Tibial nerve (tissue), 4 donors: ENCODE measurements at regions not wholly inside any gene's neighbourhood (a gene's known extent, or its start where the extent isn't known, plus 50 kb on each side); places are given as distances from the start of the nearest gene placed in this dataset.

Experiments used
- DNase-seq, 2 donors: peaks; one replicate each; pipeline ENCODE4 v3.0.0-alpha.2; 2019; ENCODE audit warnings: low spot score in 2 of 2
- H3K27ac ChIP-seq, 4 donors: fragments of 200-600 bp; sonication (generic) in 3 of 4; one replicate each; pipeline ENCODE4 v1.5.1; 2017 to 2019; ENCODE audit warnings: mild to moderate bottlenecking in 1 of 4
- H3K27me3 ChIP-seq, 2 donors: fragments of 200-600 bp; sonication (generic) in 1 of 2; one replicate each; pipeline versions ENCODE4 v1.5.1 to v1.6.0; 2017 to 2019
- H3K36me3 ChIP-seq, 3 donors: fragments of 200-600 bp; sonication (generic); one replicate each; pipeline ENCODE4 v1.5.1; 2018 to 2019
- H3K4me1 ChIP-seq, 4 donors: fragments of 200-600 bp; sonication (generic) in 3 of 4; one replicate each; pipeline ENCODE4 v1.5.1; 2017 to 2019
- H3K4me3 ChIP-seq, 4 donors: fragments of 200-600 bp; sonication (generic) in 3 of 4; one replicate each; pipeline ENCODE4 v1.5.1; 2017 to 2019; ENCODE audit warnings: mild to moderate bottlenecking in 1 of 4, moderate library complexity in 1 of 4
- H3K9me3 ChIP-seq, 4 donors: fragments of 200-600 bp; sonication (generic) in 3 of 4; one replicate each; pipeline ENCODE4 v1.5.1; 2017 to 2019
- EP300 ChIP-seq, 2 donors: sonication (generic); formaldehyde crosslinking; IDR thresholded peaks; one replicate each; pipeline ENCODE4 v1.6.1; 2017; ENCODE audit warnings: antibody characterized with exemption in 2 of 2, mild to moderate bottlenecking in 1 of 2
- POLR2A ChIP-seq, 2 donors: fragments of 450-650 bp; IDR thresholded peaks; one replicate each; pipeline ENCODE4 v1.6.1; 2017; ENCODE audit warnings: antibody characterized with exemption in 2 of 2, mild to moderate bottlenecking in 2 of 2, moderate library complexity in 2 of 2
- WGBS, 2 donors: methylation state at CpG; one replicate each; pipeline ENCODE4 v1.1.5; 2018; 5-methylcytosine and 5-hydroxymethylcytosine counted together
- TF ChIP-seq, protein P1 (sequence below), 5 experiments: fragments of 200-600 bp in 3 of 5; fragments of 450-650 bp in 2 of 5; sonication (generic) in 3 of 5; IDR thresholded peaks; one replicate each; pipeline ENCODE4 v1.5.1; 2016 to 2019; ENCODE audit warnings: antibody characterized with exemption in 5 of 5, mild to moderate bottlenecking in 3 of 5, moderate library complexity in 2 of 5

DNA sequence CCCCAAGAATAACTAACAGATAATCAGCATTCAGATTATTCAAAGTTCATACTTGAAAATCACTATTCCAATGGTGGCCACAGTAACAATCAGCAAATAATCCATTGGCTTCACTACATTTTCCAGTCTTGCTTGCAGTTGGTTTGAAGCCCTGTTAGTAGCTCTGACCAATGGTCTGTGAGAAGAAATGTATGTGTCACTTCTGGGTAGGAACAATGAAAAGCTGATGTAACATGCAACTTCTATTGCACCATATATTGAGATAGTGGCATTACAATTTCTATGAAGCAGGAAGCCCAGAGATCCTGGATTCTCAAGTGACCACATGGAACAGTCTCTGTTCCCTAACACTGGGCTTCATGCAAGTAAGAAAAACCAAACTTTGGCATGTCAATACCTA, 250.9 kb upstream of the DAB1 start:
- Histone ChIP-seq H3K9me3 (no peaks in the 10 kb centered on the region), H3K4me3 (no peak overlapping the region)
- DNase-seq: no peak

GRCh38 chr1:57672346-57673140, 248.7 kb upstream of the DAB1 start:
- TF ChIP-seq, protein P1, sequence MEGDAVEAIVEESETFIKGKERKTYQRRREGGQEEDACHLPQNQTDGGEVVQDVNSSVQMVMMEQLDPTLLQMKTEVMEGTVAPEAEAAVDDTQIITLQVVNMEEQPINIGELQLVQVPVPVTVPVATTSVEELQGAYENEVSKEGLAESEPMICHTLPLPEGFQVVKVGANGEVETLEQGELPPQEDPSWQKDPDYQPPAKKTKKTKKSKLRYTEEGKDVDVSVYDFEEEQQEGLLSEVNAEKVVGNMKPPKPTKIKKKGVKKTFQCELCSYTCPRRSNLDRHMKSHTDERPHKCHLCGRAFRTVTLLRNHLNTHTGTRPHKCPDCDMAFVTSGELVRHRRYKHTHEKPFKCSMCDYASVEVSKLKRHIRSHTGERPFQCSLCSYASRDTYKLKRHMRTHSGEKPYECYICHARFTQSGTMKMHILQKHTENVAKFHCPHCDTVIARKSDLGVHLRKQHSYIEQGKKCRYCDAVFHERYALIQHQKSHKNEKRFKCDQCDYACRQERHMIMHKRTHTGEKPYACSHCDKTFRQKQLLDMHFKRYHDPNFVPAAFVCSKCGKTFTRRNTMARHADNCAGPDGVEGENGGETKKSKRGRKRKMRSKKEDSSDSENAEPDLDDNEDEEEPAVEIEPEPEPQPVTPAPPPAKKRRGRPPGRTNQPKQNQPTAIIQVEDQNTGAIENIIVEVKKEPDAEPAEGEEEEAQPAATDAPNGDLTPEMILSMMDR (IDR thresholded peaks at IDR 0.05): no peak
- TF ChIP-seq EP300 (IDR thresholded peaks at IDR 0.05) (no peak), POLR2A (IDR thresholded peaks at IDR 0.05) (no peak)

More for the DNA sequence above, 250.9 kb upstream of the DAB1 start:
- Histone ChIP-seq H3K36me3 (no peaks in the 10 kb centered on the region), H3K4me1 (no peaks in the 10 kb centered on the region), H3K27ac (no peak overlapping the region), H3K27me3 (no peaks in the 10 kb centered on the region)
- TF ChIP-seq EP300 (IDR thresholded peaks at IDR 0.05): no peak
- TF ChIP-seq, protein P1 (IDR thresholded peaks at IDR 0.05): no peak
- TF ChIP-seq POLR2A (IDR thresholded peaks at IDR 0.05): no peak

DNA sequence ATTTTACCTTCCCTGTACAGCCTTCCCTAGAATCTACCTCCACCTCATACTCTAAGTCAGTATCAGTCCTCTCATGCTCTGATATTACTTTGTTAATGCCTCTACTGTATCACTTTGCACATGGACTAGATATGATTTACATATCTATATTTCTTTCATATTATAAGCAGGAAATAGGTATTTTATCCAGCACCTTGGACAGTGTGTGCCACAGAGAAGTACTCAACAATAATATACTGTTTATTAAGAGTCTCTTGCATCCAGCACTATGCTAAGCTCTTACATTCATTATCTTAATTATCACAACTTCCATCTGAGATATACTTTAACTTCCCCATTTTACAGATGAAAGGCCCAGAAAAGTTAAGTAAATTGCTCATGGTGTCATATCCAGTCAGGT, 247.9 kb upstream of the DAB1 start:
- DNase-seq: no peak

More at GRCh38 chr1:57672346-57673140, 248.7 kb upstream of the DAB1 start:
- no peak overlapping the region for H3K27ac ChIP-seq
- 97% methylated on average over 1 of the region's 1 CpG for WGBS, 2 donors
- no peak for DNase-seq
- H3K9me3 ChIP-seq: no peaks in the 10 kb centered on the region
- no peaks in the 10 kb centered on the region for H3K36me3 ChIP-seq
- no peak overlapping the region for H3K4me3 ChIP-seq
- no peaks in the 10 kb centered on the region for H3K27me3 ChIP-seq
- H3K4me1 ChIP-seq: no peaks in the 10 kb centered on the region

DNA sequence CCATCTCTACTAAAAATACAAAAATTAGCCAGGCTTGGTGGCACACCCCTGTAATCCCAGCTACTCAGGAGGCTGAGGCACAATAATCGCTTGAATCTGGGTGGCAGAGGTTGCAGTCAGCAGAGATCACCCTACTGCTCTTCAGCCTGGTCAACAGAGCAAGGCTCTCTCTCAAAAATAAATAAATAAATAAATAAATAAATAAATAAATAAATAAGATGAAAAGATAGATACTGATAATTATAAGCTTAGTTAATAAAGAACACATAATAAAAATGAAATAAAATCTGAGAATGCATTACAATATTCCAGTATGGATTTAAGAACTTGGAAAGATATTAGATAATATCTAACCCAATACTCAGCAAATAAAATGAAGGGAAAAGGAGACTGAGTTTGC, 235.9 kb upstream of the DAB1 start:
- Histone ChIP-seq H3K4me3 (no peak overlapping the region), H3K27ac (no peak overlapping the region), H3K9me3 (no peaks in the 10 kb centered on the region), H3K4me1 (no peaks in the 10 kb centered on the region), H3K27me3 (no peaks in the 10 kb centered on the region), H3K36me3 (no peaks in the 10 kb centered on the region)
- DNase-seq: no peak
- WGBS, 2 donors: 91 to 100% methylated on average over 1 of the region's 1 CpG
- TF ChIP-seq EP300 (IDR thresholded peaks at IDR 0.05) (no peak), POLR2A (IDR thresholded peaks at IDR 0.05) (no peak)
- TF ChIP-seq, protein P1 (IDR thresholded peaks at IDR 0.05): no peak

More for the DNA sequence above, 247.9 kb upstream of the DAB1 start:
- Histone ChIP-seq H3K27me3 (no peaks in the 10 kb centered on the region), H3K36me3 (no peaks in the 10 kb centered on the region), H3K9me3 (no peaks in the 10 kb centered on the region), H3K4me1 (no peaks in the 10 kb centered on the region), H3K4me3 (no peak overlapping the region), H3K27ac (no peak overlapping the region)
- TF ChIP-seq EP300 (IDR thresholded peaks at IDR 0.05): no peak
- TF ChIP-seq, protein P1 (IDR thresholded peaks at IDR 0.05): no peak
- no peak for TF ChIP-seq POLR2A (IDR thresholded peaks at IDR 0.05)

GRCh38 chr1:57655161-57655560, 231.3 kb upstream of the DAB1 start:
- Histone ChIP-seq H3K9me3 (no peaks in the 10 kb centered on the region), H3K36me3 (no peaks in the 10 kb centered on the region)
- WGBS, 2 donors: 88% methylated on average over 3 of the region's 3 CpGs

More at GRCh38 chr1:57655161-57655560, 231.3 kb upstream of the DAB1 start:
- Histone ChIP-seq H3K27ac (no peak overlapping the region), H3K4me3 (no peak overlapping the region), H3K4me1 (no peaks in the 10 kb centered on the region), H3K27me3 (no peaks in the 10 kb centered on the region)
- no peak for DNase-seq
- no peak for TF ChIP-seq POLR2A (IDR thresholded peaks at IDR 0.05)
- no peak for TF ChIP-seq EP300 (IDR thresholded peaks at IDR 0.05)
- TF ChIP-seq, protein P1 (IDR thresholded peaks at IDR 0.05): no peak
